NCI-H226 (cell line): ENCODE measurements at regions not wholly inside any gene's neighbourhood (a gene's known extent, or its start where the extent isn't known, plus 50 kb on each side); places are given as distances from the start of the nearest gene placed in this dataset.
"Not testable (repeated sequence)": the region's sequence is repeated elsewhere in the genome, so short reads cannot be mapped to it uniquely, and the experiment has no call there.

Experiments
- DNase-seq: peaks from one replicate; pipeline ENCODE4 v3.0.0-alpha.2; 2015

DNA sequence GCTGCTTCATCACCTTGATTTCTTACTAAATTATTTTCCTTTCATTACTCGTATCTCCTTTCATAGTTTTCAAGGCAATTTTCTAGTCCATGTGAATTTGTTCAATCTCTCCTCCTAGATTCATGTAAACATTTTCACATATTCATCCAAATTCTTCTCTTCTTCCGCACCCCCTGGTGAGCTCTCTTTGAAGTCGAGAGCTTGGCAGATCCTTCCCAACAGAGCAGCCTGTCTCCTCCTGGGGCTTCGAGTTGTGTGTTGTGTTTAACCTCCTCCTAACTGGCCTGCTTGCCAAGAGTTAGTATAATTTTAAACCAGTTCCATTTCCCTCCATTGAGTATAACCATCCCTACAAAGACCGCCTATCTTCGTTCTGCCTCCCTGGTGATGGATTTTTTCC, 272.4 kb upstream of the CELF2 start:
- no peak for DNase-seq

DNA sequence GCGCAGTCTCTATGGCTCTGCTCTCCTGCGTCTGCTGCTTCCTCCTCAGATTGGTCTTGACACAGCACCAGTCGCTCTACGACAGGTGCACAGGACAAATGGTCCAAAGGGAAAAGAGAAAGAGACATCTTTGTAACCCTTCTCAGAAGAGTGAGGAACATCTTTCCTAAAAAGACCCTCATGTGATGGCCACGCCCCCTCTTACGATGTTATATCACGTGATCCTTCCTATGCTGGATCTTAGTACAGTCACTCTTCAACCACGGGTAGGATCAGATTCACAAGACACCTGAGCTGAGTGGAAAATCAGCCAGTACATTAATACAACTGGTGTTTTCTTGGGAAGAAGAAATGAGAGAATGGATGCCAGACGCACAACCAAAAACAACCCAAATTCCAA, 262.2 kb upstream of the CELF2 start:
- no peak for DNase-seq

DNA sequence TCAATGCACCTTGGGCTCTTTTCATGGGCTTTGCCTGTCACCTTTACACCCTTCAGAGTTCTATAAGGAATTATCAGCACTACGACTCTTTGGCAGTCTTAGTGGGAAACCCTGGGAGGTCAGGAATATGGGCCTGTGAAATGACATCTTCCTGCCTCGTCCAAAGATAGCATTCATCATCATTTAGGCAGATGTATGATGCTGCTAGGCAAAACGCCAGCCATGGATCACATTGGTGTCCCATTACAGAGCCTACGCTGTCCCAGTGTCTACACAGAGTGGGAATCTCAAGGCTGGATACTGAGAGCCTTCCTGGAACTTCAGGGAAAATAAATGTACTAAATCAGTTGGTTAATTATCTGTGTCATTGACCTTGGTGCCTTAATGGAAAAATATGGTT, 259.4 kb upstream of the CELF2 start:
- DNase-seq: no peak

DNA sequence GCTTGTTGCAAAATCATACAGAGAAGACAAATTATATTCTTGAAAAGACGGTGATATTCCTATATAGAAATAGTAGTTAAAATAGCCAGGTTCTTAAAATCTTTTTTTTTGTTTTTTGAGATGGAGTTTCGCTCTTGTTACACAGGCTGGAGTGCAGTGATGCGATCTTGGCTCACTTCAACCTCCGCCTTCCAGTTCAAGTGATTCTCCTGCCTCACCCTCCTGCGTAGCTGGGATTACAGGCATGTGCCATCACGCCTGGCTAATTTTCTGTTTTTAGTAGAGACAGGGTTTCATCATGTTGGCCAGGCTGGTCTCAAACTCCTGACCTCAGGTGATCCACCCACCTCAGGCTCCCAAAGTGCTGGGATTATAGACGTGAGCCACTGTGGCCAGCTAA, 257.9 kb upstream of the CELF2 start:
- not testable (repeated sequence) for DNase-seq

DNA sequence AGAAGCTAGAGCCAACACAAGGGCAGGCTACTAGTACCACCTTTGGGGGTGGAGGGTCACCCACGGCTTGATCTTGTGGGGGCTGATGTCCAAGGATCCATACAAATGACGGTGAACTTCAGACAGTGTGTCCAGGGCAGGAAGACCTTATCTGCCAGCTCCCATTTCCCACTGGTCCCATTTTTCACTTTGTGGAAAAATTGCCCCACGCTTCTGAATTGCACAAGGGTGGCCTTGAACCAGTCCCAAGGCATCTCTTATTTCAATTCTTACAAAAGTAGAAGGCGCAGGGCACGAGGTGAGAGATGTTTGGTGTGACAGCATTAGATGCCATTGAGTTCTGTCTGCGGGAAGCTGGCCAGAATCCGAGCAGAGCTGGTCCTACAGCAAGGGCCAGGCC, 252.7 kb upstream of the CELF2 start:
- no peak for DNase-seq

DNA sequence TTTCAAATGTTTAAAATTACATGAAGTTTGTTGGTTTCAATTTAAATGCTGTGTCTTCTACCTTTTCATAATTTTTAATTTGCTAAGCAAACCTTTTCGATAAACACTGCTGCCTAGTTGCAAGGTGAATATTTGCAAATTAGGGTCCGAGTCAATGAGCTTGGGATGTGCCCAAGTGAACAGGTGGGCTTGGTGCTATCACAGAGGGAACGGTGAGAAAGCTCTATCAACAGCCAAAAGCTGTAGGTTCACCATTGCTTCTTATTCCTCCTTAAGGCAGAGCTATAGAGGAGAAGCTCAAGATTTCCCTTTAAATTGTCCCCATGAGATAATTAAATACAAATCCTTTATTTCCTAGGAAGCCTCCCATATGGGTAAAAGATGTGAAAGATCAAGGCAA, 245.3 kb upstream of the CELF2 start:
- no peak for DNase-seq

DNA sequence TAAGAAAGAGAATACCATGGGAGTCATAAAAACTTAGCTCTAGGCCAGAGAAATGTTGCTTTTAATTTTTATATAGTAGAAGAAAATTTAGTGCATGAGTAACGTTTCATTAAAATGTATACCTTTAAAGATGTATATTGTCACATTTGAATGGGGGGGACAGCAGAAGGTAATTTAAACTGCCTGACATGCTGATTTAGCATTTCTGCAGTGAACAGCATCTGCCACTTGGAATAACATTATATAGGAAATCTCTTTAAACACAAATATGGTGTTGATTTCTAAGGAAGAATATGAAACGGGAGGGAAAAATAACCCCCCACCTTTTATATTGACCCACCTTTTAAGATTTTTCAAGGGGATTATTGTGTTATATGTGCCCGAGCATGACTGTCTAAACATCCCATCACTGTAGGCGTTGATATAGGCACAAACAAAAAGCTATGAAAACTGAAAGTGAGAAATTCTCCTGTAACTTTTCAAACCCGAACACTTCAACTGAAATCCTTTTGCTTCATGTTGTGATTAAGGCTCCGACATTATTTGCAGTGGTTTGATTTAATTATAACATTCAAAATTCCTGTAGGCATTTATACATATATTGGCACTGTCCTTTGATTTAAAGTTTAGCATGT, 244.7 kb upstream of the CELF2 start:
- DNase-seq: no peak

DNA sequence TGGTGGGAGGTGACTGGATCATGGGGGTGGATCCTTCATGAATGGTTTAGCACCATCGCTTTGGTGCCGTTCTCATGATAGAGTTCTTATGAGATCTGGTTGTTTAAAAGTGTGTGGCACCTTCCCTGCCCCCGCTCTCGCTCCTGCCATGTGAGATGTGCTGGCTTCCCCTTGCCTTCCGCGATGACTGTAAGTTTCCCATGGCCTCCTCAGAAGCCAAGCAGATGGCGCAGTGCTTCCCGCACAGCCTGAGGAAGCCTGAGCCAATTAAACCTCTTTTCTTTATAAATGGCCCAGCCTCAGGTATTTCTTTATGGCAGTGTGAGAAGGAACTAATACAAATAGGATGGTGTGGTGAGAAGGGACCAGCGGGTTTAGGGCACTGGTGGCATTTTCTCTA, 243.3 kb upstream of the CELF2 start:
- no peak for DNase-seq

DNA sequence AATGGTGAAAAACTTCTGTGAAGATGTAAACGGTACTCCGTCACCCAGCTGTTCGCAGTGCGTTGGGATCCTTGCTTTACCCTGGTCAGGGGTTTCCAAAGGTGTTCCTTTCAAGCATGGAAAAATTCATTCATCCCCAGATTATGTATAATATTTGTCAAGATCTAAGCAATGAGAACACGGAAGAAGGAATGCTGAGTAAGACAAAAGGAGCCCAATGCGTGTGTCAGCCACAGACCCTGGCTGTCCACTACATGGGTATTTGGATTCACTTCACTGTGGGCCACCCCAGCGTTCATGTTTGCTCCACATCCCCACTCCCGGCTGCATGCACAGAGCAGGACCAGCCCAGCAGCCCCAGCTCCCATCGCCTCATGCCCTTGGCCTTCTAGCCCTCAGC, 241.3 kb upstream of the CELF2 start:
- no peak for DNase-seq

DNA sequence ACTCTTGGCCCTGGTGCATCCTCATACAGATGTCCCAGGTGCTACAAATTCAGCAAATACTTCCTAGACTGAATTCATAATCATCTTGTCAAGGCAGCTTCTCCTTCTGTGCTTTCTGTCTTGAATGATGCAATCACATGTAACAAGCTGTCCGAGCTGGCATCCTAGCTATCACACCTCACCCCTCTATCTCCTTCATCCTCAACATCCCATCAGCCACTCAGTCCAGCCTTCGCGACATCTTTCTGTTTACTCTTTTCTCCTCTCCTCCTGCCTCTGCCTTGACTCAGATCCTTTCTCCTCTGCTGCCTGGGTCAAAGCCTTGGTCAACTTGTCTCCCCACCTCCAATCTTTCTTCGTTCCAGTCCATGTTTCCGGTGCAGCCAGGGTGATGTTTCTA, 240.4 kb upstream of the CELF2 start:
- DNase-seq: no peak

DNA sequence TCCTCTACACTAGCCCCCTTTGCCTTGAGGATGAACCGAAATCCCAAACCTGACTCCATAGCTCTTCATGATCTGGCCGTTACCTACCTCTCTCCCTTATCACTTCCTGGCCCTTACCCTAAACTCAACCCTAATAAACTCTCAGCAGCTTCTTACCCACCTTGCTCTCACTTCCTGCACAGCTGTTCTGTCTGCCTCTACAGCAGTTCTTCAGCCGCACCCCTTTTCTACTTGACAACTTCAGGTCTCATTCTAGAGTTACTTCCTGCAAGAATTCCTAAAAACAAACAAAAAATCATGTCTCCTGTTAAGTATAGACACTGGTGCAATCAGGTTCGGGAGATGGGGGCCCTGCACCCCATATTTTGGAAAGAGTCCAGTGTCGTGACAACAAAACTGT, 239.9 kb upstream of the CELF2 start:
- no peak for DNase-seq

DNA sequence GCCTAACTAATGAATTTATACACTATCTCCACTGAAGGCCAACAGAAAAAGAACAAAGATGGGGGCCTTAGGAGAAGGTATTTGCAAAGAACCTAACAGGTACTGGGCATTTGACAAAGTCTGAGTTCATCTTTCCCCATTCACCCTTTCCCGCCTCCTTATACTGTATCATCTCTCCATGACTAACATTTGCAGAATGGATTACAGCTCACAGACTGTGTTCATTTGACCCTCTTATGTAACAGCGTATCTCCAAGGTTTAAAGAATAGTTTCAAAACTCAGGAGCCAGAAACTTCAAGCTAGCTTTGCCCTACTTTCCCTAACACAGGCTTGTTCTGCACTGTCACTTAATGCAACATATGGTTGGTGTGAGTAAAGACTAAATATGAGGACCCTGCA, 238.7 kb upstream of the CELF2 start:
- DNase-seq: no peak

DNA sequence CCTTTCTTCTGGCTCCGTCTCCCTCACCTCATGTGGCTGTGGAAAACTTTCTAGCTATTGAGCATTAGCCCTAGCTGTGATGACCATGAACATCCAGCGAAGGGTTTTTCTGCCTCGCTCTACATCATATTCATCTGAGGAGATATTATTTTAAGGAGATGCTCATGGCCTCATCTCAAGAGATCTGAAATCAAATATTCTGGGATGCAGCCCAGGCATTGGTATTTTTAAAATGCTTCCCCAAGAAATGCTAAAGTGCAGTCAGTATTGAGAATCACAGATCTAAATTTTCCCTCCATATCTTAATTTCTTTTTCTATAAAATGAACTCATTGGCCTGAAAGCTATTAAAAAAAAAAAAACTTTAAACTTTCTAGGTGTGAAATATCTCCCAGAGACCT, 238.2 kb upstream of the CELF2 start:
- no peak for DNase-seq

DNA sequence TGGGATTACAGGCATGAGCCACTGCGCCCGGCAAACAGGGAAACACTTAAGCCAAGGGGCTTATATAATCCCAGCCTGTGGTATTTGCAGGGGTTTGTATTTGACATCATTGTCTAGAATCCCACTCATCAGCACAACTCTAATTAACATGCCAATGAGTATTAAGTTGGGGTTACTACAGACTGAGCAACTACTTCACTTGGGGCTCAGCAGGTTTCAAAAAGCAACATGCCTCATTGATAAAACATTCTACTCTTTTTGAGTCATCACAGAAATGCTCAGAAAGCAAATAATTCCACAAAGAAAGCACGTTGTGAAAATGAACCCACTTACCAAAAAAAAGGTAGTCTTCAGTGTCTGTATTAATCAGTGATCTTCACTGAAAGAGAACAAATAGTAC, 236.9 kb upstream of the CELF2 start:
- DNase-seq: no peak

DNA sequence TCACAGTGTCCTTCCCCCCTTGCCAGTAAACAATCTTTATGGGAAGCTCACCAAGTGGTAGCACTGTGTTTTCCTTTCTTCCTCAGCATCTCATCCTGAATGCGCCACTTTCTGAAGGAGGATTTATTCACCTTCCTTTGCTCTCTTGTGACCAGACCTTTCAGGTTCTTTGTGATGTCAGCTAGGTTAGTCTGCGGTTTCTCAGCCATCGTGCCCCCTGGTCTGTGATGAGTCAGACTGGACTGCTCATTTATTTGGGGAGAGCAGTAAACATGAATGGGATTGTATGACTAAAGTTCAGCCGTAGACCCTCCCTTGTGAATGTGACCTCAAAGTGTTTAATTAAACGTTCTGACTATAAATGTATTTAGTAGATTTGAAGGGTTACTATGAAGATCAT, 235.1 kb upstream of the CELF2 start:
- peak; percentile 44 for DNase-seq

DNA sequence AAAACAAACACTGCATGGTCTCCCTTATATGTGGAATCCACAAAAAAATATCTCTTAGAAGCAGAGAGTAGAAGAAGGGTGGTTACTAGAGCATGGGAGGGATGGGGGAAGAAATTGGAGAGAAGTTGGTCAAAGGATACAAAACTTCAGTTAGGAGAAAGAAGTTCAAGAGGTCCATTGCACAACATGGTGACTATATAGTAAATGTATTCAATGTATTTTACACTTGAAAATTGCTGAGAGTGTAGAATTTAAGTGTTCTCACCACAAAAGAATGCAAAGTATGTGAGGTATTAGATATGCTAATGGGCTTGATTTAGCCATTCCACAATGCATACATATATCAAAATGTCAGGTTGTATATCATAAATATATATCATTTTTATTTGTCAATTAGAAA, 232.0 kb upstream of the CELF2 start:
- peak; percentile 92 for DNase-seq

DNA sequence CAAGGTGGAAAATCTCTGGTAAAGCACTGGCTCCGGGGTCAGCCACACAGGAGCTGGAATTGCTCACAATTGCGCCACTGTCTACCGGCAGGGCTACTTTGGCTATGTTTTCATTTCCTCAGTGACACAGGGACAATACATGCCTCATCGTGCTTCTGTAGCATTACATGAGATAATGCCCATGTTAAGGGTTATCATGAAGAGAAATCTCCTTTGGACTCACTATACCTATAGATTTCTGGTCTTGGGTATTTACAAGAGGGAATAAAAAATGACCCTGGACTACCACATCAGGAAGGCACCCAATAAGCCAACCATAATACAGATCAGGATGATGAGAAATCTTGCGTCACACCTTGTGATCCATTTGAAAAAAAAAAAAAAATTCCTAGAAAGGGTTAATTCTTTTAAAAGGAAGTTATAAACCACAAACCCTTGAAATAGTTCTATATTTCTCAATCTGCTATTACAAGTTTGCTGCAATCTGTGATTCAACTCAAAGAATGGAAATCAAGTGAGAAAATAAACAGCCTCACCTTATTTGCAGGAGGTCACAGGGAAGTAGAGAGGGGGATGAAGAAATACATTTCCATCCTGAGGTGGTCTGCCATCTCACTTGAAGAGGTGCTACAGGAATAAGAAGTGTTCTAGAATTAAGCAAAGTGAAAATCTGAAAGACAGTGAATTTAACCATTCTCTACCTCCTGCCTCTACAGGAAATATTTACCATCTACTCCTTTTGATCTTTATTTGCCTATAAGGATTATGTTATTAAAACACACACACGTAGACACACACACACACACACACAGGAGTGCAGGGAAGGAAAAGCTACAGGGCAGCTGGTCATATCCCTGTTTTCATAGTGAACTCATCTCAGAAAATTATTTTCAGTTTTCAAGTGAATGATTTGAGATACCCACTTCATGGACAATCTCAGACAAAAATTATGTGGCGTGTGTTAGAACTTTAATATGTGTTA, 231.3 kb upstream of the CELF2 start:
- peak; percentile 75 for DNase-seq

DNA sequence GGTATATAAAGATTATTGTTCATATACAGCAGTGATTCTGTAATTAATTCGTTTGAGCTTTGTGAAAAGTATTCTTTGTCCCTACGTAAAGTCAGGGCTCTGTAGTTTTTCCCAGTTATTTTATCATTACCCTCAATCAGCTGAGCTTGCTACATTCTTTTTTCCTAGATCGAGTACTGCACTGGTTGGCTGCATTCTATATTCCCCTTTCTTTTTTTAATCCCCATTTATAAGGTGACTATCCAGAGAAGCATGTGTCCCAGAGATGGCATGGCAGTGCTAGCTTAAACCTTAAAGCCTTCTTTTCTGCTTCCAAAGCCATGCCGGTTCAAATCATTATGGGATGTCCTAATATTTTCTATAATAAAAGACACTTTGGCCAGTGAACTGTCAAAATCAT, 230.1 kb upstream of the CELF2 start:
- DNase-seq: no peak

DNA sequence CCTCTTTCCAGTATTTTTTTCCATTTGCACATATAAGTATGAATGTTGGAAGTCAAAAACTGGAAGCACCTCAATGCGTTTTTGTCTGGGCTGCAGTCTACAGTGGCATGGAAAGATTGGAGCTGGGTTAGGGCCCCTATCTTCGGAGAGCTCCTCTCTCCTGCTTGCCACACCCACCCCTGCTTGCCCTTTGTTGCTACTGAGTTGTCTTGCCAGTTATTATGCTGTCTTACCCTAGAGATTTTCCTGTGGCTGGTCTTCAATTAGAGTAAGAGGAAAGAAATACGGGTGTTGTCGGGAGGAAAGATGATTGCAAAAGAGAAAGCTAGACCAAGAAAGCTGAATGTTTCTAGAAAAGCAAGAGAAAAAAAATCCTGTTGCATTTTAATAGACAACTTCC, 228.9 kb upstream of the CELF2 start:
- DNase-seq: no peak

DNA sequence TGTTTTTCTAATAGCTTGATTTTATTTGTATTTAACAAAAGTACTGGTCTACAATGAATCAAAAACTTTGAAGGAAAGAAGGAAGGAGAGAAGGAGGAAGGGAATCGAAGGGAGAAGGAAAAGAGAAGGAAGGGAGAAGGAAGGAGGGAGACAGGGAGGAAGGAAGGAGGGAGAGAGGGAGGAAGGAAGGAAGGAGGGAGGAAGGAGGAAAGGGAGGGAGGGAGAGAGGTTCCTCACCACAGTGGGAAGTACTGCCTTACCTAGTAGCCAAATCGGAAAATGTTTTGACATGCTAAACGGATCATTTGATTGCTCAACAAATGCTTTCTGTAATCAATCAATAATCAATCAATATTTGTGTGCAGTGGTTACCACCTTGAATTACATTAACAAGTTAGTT, 225.8 kb upstream of the CELF2 start:
- no peak for DNase-seq

DNA sequence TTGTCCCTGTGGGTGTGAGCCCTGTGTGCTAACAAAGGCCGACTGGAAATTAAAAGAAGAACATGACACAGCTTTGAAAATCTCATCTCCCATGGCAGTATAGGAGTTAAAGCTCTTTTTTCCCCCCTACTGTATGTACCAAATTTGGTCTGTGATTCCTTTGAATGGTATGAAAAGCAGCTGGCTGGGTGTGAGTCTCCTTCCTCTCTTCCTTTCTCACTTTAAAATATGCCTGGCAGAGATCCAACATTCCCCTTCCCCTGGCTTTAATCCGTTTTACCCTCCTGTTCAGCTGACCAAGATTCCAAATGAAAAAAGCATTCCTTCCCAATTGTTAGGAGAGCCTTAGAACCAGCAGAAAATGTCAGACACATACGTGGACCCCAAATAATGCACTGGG, 225.0 kb upstream of the CELF2 start:
- DNase-seq: peak; percentile 92

DNA sequence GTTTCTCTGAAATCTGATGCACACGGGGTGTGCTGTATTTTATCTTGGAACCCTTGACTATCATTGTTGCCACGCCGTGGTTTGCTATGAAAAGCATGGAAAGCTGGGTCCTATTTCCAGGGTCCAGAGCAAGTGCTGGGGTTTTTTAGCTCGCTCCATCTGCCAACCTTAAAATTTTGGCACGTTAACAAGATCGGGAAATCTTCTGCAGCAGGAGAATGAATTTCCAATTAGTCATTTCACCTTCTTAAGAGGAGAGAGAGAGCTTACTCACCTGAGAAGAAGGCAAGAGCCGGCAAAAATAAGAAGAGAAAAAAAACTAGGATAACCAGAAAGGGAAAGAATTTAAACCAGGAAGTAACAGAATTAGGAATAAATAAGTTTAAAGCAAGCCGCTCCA, 223.6 kb upstream of the CELF2 start:
- DNase-seq: peak; percentile 79

DNA sequence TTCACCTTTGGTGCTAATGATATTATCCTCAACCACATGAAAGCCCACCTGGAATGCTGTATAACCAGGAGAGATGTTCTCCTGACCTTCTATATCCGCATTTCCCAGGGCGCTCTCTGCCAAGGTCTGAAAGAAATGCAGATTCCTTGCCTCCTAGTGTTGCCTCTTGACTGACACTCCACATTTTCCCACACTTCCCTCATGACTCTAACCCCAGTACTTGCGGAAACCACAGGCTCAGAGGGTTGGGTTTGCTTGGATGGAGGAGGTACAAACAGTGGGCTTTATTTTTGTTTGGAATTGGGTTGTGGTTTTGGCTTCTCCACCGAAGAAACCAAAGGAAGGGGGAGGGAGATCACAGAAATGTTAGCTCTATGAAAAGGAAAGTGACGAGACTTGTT, 222.9 kb upstream of the CELF2 start:
- DNase-seq: peak; percentile 98

DNA sequence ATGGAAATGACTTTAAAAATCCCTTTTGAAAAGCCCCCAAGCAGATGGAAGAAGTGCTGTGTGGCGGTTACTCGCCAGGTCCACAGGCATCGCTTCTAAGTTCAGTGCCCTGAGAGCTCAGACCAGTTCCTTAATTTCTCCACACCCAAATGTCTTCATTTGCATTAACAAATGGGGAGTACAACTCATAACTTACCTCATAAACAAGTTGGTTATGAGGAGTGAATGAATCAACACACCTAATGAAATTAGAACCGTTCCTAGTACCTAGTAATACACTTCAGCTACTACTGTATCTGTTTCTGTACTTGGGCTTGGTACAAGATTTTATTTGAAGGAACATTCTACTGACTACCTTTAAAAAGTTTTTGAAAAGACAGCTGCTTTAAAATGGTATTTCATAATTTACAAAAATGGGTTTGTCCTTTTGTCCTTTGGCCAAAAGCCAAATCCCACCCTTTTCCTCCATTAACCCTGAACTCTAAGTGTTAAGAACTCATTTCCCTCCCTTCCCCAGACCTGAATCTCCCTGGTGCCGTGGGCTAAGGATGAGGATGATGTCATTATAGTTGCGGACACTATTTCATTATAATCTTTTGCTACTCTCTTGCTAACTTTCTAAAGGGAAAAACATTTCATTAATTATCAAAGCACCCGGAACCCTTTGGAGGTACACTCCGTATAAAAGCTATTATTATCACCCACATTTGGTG, 221.5 kb upstream of the CELF2 start:
- peak; percentile 67 for DNase-seq
